HG02938 (cell line): ENCODE measurements at regions not wholly inside any gene's neighbourhood (a gene's known extent, or its start where the extent isn't known, plus 50 kb on each side); places are given as distances from the start of the nearest gene placed in this dataset.

ENCODE experiments used
- ATAC-seq: cut with Tn5 transposase; IDR thresholded peaks from one replicate; pipeline ENCODE4 v1.9.1; 2021; ENCODE audit warnings: mild to moderate bottlenecking, moderate library complexity; ENCODE audit not compliant: unreplicated experiment

GRCh38 chr2:118254116-118254515 lies 165.8 kb downstream of the INSIG2 start:
- no peak for ATAC-seq

DNA sequence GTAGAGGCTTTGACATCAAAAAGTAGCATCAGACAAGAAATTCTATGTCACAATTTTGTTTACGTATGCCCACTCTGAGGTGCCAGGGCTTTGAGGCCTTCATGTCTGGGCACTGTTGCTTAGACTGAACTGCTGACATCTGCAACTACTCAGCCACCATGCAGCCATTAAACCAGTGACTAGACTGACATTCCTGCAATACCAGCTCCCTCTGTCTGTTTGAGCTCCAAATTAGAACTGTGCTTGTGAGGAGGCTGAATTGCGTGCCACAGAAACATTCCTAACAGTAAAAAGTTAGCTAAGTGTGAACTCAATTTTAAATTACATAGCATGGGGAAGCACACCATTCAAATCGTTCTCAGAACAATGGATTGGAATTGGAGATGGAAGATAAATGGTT lies 163.2 kb downstream of the INSIG2 start:
- ATAC-seq = no peak

GRCh38 chr2:118250463-118250862 lies 162.2 kb downstream of the INSIG2 start:
- ATAC-seq = no peak

DNA sequence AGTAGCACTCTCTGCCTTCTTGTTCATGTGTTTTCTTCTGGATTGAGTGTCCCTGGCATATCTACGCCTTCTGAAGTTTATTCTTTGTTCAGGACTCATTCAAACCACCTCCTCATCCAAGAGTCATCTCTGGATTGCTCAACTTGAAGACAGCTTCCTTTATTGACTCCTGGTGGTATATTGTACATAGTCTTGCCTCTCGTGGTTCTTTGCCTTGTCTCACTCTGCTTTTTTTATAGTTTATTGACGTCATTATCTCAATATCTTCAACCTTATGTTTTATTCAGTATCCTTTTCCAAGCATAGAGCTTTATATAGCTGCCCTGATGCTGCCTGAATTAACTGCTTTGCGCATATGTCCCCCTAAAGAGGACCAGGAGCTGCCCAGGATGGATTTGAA lies 161.7 kb downstream of the INSIG2 start:
- peak; percentile 32 for ATAC-seq

DNA sequence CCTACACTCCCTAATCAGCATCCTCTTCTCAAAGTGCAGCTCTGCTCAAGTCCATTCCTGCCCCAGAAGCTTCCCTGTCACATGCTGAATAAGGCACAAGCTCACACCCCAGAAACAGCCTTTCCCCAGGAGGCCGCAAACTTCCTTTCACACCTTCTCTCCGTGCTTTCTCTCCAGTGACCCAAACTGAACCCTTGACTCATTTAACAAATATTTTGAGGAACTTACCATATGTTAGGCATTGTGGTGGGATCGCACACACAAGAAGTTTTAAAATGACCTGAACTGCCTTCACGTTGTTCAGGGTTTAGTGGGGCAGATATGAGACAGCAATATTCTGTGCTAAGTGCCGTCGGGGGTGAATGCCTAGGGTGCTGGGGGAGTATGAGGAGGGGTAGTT lies 161.3 kb downstream of the INSIG2 start:
- ATAC-seq = peak; percentile 87

DNA sequence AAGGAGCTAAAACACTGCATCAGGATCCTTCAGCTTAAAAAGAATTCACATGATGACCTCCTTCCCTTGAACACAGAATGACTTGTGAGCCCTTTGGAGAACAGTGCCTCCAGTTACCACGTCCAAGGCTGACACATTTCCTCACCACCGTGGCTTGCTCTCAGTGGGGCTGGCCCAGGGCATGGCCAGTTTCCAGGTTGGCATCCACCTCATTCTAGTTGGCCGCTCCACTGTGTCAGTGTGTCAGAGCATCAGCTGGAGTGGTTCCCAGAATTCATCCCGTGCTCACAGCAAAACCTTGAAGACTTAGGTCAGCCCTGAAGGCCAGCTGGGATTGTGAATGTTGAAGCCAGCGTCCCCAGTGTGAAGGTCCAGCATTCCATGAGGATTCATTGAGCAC lies 158.5 kb downstream of the INSIG2 start:
- no peak for ATAC-seq

GRCh38 chr2:118246079-118246478 lies 157.8 kb downstream of the INSIG2 start:
- ATAC-seq = no peak

DNA sequence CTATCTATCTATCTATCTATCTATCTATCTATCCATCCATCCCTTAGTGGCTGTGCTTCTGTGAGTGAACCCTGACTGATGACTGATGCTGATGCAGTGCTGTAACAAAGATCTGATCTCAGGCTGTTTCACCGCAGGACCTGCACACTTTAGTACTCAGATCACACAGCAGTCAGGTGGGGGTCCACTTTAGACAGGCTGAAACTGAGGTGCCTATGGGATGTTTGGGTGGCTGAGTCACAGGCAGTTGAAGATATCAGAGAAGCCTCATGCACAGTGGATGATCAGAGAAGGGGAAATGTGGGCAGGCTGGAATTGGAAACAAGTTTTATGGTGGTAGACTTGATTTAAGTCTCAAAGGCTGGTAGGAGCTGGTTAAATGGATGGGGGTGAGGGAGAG lies 156.4 kb downstream of the INSIG2 start:
- no peak for ATAC-seq

DNA sequence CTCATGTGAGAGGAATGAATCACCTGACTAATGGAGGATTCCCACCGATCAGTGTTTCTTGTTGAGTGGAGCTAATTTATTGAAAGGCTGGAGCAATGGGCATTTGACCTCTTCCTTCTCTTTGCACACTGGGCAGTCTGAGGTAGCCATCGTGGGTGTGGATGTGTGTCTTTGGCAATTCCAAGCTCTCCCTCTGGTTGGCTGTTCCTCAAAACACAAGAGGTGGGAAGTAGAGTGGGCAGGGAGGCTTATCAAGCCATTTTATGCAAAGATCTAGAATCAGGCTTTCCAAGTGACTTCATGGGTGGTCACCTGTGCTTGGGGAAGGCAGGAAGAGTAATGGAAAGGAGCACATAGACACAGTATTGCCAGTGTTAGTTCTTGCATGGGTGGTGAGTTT lies 154.8 kb downstream of the INSIG2 start:
- no peak for ATAC-seq

GRCh38 chr2:118242216-118242615 lies 153.9 kb downstream of the INSIG2 start:
- peak; percentile 51 for ATAC-seq

- ATAC-seq = no peak
Measured at GRCh38 chr2:118241128-118241527, 152.9 kb downstream of the INSIG2 start.

GRCh38 chr2:118240276-118240675 lies 152.0 kb downstream of the INSIG2 start:
- ATAC-seq = no peak

GRCh38 chr2:118239284-118239683 lies 151.0 kb downstream of the INSIG2 start:
- ATAC-seq = no peak

DNA sequence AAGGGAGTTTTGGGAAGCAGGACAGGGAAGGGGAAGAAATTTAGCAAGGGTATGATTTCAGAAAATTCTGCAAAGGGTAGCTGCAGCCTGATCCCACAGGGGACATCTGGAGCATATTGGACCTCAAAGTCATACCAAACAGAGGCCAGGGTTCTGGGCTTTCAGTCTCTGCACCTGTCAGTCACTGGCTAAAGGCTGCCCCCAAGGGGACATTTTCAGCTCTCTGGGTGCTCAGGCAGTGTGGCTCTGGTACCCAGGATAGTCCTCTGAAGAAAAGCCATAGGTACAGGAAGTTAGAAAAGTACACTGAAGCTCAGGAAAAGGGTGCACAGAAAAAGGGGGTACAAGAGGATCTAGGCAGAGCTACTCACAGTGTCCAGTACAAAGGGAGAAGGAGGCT lies 149.2 kb downstream of the INSIG2 start:
- ATAC-seq = no peak

DNA sequence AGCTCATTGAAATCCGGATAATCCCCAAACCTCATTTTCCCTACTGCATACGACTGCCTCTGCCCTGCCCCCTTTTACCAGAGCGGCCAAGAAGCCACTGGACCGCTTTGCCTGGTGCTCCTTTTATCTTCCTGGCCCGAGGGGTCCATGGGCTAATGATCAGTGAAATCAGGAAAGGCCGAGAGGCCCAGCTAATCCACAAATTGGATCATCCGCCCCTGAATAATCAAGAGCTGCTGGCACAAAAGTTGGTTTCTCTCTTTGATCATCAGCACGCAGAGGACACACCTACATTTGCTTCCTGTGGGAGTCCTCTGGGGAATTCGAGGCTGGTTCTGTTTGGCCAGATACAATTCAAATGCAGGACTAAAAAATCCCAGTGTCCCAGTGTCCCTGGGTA lies 144.5 kb downstream of the INSIG2 start:
- no peak for ATAC-seq

- ATAC-seq = no peak
Measured at GRCh38 chr2:118232391-118232790, 144.1 kb downstream of the INSIG2 start.

DNA sequence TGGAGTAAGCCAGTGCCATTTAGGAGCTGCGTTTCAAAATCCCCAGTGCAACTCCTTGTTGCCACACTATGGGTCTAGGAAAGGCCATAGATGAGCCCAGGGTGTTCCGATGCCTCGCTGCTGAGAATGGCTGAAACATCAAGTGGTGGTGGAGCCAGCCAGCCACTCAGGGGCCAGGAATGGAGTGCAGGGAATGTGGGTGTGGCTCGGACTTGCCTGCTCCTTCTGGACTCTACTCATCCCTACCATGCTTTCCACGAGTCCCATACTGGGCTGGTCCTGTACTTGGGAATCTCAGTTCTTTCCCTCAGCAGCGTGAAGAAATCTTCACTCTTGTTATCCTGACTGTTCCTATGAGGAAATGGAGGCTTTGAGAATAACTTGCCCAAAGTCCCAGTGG lies 143.5 kb downstream of the INSIG2 start:
- ATAC-seq = no peak

GRCh38 chr2:118227698-118228508 lies 139.6 kb downstream of the INSIG2 start:
- ATAC-seq = no peak

DNA sequence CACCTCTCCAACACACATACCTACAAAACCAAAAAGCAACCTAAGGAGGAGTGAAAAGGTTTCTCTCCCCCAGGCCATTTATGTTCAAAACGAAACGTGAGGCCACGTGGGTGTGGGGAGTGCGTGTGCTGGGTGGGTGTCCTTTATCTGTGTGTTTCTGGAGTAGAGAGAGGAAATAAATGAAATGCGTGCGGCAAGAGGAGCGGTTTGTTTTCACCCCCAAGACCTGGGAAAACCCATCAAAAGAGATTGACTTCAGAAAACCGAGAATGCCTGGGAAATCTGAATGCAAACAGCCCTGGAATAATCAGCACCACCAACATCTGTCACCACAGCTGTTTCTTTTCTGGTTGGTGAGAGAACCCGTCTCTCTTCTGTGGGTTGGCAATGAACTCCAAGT lies 137.4 kb downstream of the INSIG2 start:
- no peak for ATAC-seq

- no peak for ATAC-seq
Measured at GRCh38 chr2:118224895-118225311, 136.6 kb downstream of the INSIG2 start.

DNA sequence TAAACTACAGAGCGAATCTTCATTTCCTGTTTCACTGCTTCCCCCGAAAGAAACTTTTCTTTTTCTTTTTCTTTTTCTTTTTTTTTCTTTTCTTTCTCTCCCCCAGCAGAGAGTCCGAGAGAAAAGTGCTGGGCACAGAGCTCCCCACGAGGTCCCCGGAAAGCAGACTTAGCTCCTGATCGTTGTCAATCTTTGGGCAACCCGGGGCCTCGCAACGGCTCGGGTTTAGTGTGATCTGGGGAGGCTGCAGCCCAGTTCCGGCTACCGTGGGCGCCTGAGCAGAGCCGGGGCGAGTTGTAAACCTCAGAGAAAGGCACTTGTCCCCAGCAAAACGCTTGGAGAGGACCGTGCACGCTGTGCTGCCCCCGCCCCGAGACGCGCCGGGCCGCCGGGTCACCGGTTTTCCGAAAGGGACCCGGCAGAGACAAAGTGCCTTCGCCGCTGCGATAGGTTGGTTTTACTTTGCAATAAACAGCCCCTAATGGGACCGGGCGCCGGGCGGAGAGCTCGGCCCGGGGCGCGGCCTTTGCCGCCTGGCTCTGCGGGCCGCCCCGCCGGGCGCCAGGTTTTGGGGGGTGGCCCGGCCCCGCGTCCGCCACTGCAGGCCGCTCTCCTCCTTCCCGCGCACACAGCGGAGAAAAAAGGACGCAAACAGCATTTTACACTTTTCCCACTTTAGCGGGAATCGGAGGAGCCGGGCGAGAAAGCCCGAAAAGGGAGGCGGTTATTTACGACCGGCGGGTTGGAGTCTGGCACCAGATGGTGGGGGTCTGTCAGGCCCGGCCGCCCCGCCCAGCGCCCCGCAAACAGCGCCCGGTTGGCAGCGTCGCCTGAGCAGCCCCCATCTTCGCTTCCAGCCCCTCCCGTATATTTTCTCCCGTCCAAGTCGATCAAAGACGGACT lies 136.0 kb downstream of the INSIG2 start:
- peak; percentile 51 for ATAC-seq

- peak; percentile 19 for ATAC-seq
Measured at GRCh38 chr2:118223511-118223991, 135.3 kb downstream of the INSIG2 start.
